ENCODE measurements at regions not wholly inside any gene's neighbourhood (a gene's known extent, or its start where the extent isn't known, plus 50 kb on each side); places are given as distances from the start of the nearest gene placed in this dataset.

GRCh38 chr18:21949326-21950015, 208.9 kb downstream of the MIB1 start:
- no peak overlapping the region for H3K4me3 ChIP-seq
- H3K27ac ChIP-seq, result no peak overlapping the region
- WGBS, 2 donors (ENCODE audit: low coverage in 1 of 2), result 33 to 43% methylated on average over 1 to 8 of the region's 8 CpGs
- in situ Hi-C loops (cut with MboI; ENCODE audit: low pct_ligation_motif_present in 1 of 4, low pct_unique_long_range_greater_than_20kb in 1 of 4, low sequenced_read_pairs in 3 of 4) (loop anchor here in 2 of 4 donors (10.0 to 25.0 kb wide), 2 partner anchors 755 to 762 kb away; no protein-coding TSS in a partner anchor), intact Hi-C loops (cut with DNase I; ENCODE audit: low total_unique reads) (loop anchor here (10.0 kb wide), 1 partner anchor 45 kb away; no protein-coding TSS in a partner anchor)
- no peaks in the 10 kb centered on the region for H3K36me3 ChIP-seq
- DNase-seq, result peak; percentile 48
- TF ChIP-seq CTCF (IDR thresholded peaks at IDR 0.05), result no peak
- no peaks in the 10 kb centered on the region for H3K27me3 ChIP-seq
- H3K9me3 ChIP-seq, result peaks cover 0 to 1% of the 10 kb centered on the region in 2 donors
- no peaks in the 10 kb centered on the region for H3K4me1 ChIP-seq

- H3K27ac ChIP-seq, result no peak overlapping the region
- no peaks in the 10 kb centered on the region for H3K27me3 ChIP-seq
- WGBS, 2 donors (ENCODE audit: low coverage in 1 of 2), result 38 to 44% methylated on average over 5 to 8 of the region's 8 CpGs
- DNase-seq, result peak; percentile 85
- in situ Hi-C loops (cut with MboI; ENCODE audit: low pct_ligation_motif_present in 1 of 4, low pct_unique_long_range_greater_than_20kb in 1 of 4, low sequenced_read_pairs in 3 of 4), result loop anchor here in 2 of 4 donors (10.0 to 25.0 kb wide), 2 partner anchors 761 to 769 kb away; no protein-coding TSS in a partner anchor
- H3K4me1 ChIP-seq, result no peaks in the 10 kb centered on the region
- intact Hi-C loops (cut with DNase I; ENCODE audit: low total_unique reads), result loop anchor here (10.0 kb wide), 1 partner anchor 51 kb away; no protein-coding TSS in a partner anchor
- H3K9me3 ChIP-seq, result peaks cover 0 to 4% of the 10 kb centered on the region in 2 donors
- no peaks in the 10 kb centered on the region for H3K36me3 ChIP-seq
- no peak overlapping the region for H3K4me3 ChIP-seq
- TF ChIP-seq EP300 (IDR thresholded peaks at IDR 0.05; ENCODE audit: low read depth), result no peak
- peak; percentile 78 to 92 (median 90) for TF ChIP-seq CTCF (IDR thresholded peaks at IDR 0.05)
- TF ChIP-seq POLR2A (IDR thresholded peaks at IDR 0.05), result no peak
- TF ChIP-seq POLR2AphosphoS5 (IDR thresholded peaks at IDR 0.05), result no peak
Measured at GRCh38 chr18:21955757-21956652, 213.4 kb upstream of the GATA6 start.

GRCh38 chr18:21958263-21958662, 211.1 kb upstream of the GATA6 start:
- Histone ChIP-seq H3K4me1 (no peaks in the 10 kb centered on the region), H3K36me3 (no peaks in the 10 kb centered on the region), H3K27me3 (no peaks in the 10 kb centered on the region), H3K27ac (no peak overlapping the region), H3K4me3 (no peak overlapping the region), H3K9me3 (peaks cover 0 to 4% of the 10 kb centered on the region in 2 donors)
- DNase-seq, result no peak
- no peak for TF ChIP-seq CTCF (IDR thresholded peaks at IDR 0.05)
- TF ChIP-seq POLR2AphosphoS5 (IDR thresholded peaks at IDR 0.05), result no peak
- no peak for TF ChIP-seq EP300 (IDR thresholded peaks at IDR 0.05; ENCODE audit: low read depth)
- TF ChIP-seq POLR2A (IDR thresholded peaks at IDR 0.05), result no peak
- in situ Hi-C loops (cut with MboI; ENCODE audit: low pct_ligation_motif_present in 1 of 4, low pct_unique_long_range_greater_than_20kb in 1 of 4, low sequenced_read_pairs in 3 of 4), result loop anchor here in 2 of 4 donors (10.0 to 25.0 kb wide), 2 partner anchors 763 to 771 kb away; no protein-coding TSS in a partner anchor
- WGBS, 2 donors (ENCODE audit: low coverage in 1 of 2), result 78 to 83% methylated on average over 1 to 8 of the region's 8 CpGs
- intact Hi-C loops (cut with DNase I; ENCODE audit: low total_unique reads), result loop anchor here (10.0 kb wide), 1 partner anchor 53 kb away; no protein-coding TSS in a partner anchor
